Glomerular endothelial cell (primary cell): ENCODE measurements at regions not wholly inside any gene's neighbourhood (a gene's known extent, or its start where the extent isn't known, plus 50 kb on each side); places are given as distances from the start of the nearest gene placed in this dataset.

ENCODE experiments used
- DNase-seq: peaks from one replicate; pipeline ENCODE4 v3.0.0-alpha.2; 2011; ENCODE audit warnings: low read depth, low spot score; ENCODE audit errors: extremely low read depth

DNA sequence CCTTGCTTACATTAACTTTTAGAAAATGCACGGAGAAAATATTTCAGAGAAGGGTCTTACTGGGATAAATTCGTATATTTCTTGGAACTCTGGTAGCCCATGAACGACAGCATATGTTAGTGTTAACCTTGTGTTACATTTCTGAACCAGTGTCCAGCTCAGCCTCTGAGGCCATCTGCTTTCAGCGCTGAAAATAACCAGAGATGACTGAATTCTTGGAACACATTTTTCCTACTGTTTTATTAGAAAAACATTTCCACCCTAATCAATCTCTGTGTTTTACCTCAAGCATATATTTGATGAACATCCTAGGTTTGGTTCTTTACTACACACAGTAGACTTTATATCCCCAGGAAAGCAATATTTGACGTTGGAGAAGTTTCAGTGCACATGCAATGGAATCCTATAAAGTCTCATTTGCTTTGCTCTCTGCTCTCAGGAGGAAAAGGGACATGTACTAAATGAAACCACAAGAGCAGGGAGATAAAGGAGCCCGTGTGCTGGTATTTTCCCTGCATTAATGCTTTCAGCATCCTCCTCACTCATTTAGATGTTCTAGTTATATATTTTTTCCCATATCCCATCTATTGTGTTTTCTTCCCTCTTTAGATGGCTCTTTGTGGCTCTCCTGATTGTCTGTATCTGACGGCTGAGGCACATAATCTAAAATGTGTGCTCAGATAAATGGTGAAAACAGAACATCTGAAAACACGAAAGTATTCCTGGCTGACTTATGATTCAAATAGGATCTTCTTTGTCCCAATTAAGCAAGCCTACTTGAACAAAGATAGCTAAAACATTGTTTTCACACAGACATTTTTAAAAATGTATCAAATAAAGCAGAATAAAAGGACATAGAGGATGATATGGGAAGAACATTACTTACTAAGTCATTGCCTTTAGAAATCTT is 151.7 kb upstream of the KCNMB2 start:
- DNase-seq, result no peak

DNA sequence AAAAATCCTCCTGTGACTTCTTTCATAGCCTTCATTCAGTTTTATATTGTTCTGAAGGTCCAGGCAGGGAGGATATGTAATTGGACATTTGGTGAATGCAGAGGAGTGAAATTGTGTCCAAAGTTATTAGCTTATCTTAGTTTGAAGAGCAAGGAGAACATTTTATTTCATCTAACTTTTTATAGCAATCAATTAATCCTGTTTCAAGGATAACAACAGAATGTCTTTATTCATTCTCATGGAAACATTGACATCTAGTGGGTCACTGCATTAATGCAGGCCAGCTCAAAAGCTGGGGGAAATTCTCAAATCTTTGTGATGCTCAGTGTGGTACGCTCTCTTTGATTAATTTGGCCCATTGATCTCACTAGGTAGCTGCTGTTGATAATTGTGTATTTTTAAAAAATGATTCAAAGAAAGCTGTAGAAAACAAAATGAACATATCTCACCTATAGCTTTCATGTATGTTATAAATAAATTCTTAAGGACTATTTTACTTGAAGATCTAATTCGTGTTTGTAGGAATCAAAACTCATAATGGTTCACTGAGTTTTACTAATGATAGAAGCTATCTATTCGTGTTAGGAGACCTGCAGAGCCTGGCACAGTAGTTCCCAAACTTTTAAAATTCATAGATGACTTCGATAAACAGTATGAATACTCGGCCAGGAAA is 150.8 kb upstream of the KCNMB2 start:
- no peak for DNase-seq

DNA sequence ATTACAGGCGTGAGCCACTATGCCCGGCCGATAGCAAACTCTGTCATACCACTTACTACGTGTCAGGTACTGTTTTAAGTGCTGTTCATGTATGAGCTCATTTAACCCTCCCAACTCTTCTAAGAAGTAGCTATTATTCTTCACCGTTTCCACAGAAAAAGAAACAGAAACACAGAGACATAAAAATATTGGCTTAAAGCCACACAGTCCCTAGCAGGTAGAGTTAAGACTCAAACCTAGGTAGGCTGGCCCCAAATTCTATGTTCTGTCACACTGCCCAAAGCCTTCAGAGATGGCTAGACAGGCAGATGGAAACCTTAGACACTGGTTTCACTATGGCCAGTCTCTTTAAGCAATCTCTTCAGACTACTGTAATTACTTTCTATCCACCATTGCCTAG is 149.8 kb upstream of the KCNMB2 start:
- no peak for DNase-seq

DNA sequence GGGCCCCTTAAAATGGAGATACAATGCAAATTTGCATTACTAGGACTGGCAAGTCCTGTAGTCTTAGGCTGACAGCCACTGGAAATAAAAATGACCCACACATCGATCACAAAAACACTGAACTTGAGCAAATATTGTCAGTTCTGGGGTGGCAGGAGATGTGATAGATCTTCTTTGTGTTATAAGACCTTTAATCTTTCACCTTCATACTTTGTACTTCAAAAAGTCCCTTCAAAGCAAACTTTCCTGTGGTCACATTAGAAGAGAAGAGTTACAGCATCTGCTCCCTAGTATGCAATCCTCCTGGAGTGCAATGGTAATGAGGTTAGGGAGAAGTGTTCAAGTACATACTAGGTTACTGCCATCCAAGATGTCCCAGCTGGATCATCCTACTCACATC is 149.4 kb upstream of the KCNMB2 start:
- no peak for DNase-seq

DNA sequence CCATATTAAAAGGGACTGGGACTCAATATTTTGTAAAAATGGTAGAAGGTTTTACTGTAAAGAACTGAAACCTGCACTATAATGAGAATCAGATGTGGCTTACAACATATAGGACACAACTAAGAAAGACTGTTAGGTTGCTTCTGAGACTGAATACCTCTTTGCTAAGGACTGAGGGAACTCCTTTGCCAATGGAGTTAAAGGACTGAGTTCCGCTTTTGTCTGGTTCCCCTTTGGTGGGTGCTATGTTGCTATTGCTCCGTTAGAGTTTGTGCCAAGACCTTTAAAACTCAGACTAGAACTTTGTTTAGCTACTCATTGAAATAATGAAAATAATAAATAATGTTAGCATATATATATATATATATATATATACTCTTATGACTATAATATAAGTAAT is 147.8 kb upstream of the KCNMB2 start:
- DNase-seq, result no peak

DNA sequence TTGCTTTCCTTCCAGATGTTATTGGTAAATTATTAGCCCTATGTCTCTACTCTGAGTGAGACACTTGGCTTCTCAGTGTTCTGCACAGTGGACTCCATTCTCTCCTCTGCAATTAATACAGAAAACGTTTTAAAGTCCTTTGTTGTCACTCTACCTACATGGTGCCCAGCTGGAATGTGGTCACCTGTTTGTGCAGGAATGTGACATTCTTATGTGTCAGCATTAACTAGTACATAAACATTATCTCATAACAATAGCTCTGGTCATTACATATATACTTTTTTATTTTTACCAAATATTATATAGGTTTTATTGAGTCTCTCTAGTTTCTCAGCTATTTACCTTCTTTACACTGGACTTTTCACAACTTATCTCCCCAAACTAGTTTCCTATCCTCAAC is 147.0 kb upstream of the KCNMB2 start:
- no peak for DNase-seq

DNA sequence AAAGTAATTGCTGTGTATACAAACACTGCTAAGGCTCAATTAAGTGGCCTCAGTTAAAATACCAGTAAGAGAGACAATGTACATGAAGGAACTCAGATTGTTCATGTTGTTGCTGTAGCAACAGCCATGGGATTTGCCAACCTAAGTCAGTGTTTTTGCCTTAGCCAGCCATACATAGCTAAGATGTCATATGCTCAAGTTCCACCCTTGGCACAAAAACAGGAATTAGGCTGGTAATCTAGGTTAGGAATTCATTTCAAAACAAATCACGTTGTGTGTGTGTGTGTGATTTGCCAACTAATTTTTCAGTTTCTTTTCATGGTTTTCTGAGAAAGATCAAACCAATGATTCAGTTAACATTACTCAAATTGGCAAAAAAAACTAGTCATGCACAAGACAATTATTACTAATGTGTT is 143.7 kb upstream of the KCNMB2 start:
- no peak for DNase-seq

DNA sequence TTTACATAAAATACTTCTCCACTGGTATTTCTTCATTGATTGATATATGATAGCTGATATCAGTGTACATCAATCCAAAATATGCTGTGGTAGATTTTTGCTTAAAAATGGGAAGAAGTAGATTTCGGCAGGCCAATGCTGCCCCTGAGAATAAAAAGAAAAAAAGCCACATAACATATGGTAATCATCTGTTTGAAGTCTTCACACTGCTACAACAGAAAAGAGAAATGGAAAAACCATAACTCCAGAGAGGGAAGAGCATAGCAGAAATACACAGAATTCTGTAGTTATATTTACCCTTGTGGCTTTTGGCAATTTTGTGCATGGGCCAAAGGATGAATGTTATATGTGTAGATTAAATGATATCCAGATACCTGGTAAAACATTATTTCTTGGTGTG is 143.1 kb upstream of the KCNMB2 start:
- DNase-seq, result no peak

DNA sequence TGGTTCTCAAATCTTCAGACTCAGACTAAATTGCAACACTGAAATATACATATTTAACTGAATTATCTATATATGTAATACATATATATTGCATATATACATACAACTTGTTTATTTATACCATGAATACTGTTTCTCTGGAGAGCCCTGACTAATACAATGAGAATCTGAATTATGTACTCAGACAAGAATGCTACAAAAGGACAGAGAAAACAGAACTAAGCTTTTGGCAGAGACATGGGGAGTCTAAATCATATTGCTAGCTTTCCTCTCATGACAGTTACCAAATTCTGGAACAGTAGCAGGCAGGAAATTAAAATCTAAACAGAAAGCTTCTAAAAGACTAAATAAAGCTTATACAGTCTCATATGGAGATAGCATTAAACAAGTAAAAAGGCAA is 142.4 kb upstream of the KCNMB2 start:
- DNase-seq, result no peak

DNA sequence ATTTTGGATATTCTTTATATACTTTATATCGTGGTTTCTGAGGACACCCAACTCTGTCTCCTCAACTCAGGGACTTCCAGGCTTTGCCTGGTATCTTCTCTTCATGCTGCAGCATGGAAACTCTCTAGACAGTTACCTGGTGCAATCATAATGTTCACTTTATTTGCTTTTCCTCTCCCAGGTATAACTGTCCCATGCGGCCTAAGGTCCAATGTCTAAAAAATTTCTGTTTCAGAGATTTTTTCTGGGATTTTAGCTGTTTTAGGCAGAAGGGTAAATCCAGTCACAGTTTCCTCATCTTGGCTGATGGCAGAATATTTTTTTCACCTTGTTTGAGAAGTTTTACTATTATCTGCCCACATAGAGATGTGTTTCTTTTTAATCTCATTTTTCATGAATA is 139.9 kb upstream of the KCNMB2 start:
- DNase-seq, result no peak

DNA sequence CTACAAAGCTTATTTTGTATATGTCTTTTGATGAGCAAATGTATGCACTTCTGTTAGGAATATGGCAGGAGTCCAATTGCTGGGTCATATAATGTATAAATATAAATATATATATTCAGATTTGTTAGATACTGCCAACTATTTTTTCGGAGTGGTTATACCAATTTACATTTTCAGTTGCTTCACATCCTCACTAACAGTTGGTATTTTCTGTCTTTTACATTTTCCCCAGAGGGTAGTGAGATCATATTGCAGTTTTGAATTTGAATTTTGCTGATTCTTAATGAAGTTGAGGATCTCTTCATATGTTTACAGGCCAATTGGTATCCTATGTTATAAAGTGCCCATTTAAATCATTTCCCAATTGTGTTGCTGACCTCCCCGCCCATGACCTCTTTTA is 139.0 kb upstream of the KCNMB2 start:
- DNase-seq, result no peak

DNA sequence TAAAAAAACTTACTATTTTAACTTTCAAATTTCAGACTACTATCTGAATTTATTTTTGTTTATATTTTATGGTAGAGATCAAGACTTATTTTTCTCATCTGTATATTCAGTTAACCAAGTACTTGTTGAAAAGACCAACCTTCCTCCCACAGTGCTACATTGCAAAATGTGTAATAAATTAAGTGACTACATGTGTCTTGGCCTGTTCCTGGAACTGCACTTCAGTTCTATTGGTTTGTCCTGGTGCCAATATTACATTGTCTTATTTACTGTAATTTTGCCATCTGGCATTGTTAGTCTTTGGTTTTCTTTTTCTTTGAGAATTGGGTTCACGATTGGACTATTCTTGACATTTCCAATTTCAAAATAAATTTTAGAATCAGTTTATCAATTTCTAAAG is 138.4 kb upstream of the KCNMB2 start:
- DNase-seq, result no peak

DNA sequence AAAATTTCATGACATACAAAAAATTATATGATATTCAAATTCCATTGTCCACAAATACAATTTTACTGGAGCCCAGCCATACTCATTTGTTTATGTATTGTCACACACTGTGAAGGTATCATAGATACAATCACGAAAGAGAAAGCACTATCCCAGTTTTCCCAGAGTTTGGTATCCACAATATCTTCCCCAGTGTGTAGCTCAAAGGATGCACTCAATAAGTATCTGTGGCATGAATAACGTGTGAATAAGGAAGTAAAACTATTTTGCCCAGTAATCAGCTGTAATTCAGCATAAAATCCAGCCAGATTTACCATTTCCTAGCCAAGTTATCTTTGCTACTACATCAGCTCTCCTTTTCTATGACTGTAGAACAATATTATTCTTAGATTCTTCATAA is 131.3 kb upstream of the KCNMB2 start:
- no peak for DNase-seq

DNA sequence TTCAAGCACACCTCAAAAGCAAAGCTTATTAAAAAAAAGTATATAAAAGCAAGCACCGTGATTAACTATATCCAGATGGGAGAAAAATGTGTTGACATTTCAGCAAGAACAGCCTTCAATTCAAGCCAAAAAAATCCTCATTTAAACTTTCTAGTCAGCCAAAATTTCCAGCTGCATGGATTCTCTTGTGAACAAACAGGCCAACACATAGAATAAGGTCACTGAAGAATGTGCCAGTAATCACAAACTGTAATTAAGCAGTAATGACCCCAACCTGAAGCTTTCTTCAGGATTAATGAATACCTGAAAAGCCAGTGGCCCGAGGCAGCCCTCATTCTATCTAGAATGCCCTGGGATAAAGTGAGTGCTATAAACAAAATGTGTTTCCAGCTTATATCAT is 130.7 kb upstream of the KCNMB2 start:
- no peak for DNase-seq

DNA sequence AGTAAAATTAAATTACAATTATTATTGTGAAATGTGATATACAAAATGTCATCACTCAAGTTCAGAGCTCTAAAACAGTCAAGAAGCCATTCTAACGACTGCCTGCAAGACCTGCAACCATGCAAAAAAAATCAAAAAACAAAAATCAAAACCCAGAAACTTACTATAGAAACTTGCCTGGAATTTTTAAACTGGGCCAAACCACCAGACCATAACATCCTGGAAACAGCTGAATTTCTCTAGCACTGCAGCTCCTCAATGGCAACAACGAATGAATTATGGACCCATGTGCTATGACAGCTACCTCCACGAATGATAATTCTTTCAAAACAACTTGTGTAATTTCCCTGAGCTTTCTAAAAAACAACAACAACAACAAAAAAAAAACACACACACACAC is 130.0 kb upstream of the KCNMB2 start:
- no peak for DNase-seq

DNA sequence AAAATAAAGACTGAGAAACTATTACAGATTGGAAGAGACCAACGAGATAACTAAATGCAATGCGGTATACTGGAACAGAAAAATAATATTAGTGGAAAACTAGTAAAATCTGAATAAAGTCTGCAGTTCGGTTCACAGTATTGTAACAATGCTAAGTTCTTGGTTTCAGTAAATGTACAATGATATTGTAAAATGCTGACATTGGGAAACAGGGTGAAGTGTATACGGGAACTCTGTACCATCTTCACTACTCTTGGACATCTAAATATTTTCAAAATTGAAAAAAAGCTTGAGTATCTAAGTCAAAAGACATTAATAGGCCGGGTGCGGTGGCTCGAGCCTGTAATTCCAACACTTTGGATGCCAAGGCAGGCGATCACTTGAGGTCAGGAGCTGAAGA is 120.9 kb upstream of the KCNMB2 start:
- DNase-seq, result no peak

DNA sequence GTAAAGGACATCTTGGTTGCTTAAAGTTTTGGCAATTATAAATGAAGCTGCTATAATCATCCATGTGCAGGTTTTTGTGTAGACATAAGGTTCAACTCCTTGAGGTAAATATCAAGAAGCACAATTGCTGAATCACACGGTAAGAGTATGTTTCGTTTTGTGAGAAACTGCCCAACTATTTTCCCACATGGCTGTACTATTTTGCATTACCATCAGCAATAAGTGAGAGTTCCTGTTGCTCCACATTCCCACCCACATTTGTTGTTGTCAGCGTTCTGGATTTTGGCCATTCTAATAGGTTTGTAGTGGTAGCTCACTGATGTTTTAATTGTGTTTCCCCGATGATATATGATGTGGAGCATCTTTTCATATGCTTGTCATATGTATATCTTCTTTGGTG is 118.5 kb upstream of the KCNMB2 start:
- no peak for DNase-seq

DNA sequence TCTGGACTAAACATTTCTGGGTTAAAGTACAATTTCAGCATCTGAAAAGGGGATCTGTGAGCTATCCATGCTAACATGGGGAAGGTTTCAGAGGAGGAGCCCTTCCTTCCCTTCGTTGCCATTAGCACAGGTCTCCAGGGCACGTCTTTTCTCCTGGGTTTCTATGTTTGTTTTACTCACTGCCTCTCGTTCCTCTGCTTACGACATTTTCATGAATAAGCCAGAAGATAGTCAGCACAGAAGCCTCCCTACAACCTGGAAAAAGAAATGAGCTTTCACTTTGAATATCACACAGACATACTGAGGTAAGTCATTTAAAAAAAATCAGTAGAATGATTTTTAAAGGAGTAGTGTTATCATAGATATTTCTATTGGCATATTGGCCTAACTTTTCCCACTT is 117.2 kb upstream of the KCNMB2 start:
- no peak for DNase-seq

DNA sequence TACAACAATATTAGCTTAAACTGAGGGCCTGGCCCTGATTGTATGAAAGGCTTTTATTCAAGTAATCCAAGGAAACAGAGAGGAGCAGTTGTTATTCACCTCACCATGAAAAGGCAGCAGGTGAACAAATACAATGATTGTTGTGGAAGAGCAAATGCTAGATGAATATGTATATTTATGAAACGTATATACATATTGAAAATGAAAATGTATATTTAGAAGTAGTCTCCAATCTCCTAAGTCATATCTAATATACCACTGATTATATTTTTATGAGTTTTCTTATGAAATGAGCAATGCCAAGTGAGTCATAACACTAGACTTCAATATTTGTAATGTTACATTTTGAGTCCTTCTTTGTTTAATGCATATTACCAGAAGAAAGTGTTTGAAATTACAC is 116.2 kb upstream of the KCNMB2 start:
- DNase-seq, result no peak

DNA sequence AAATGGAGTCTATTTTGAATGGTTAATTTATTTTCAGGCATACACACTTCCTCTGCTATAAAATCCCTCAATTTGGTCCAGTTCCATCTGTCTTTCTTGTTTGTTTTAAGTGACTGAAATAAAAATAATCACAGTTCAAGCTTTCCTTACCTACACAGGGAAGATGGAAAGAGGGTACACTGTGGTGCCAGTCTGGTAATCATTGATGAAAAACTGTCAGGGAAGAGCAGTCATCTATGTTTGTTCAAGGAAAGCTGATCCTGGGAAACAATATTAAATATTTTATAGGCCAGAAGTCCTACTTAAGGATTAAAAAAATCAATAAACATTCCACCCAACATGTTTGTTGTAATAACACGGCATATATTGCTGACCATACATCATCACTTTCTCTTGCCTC is 115.2 kb upstream of the KCNMB2 start:
- no peak for DNase-seq

DNA sequence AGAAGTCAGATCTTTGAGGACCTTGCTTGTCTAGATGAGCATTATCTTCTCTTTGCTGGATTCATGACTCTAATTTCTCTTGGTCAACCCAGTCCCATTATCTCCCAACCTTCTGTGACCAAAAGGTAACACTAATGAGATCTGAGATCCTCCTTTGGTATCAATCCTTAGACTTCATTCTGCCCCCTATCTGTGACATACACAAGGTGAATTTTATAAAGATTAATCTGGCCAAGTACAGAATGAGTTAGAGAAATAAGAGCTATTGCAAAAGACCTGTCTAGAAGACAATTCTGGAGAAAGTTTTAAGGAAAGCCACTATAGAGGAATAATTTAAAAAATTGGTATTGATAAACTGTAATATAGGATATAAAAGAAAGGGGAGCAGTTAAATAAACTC is 113.8 kb upstream of the KCNMB2 start:
- no peak for DNase-seq

DNA sequence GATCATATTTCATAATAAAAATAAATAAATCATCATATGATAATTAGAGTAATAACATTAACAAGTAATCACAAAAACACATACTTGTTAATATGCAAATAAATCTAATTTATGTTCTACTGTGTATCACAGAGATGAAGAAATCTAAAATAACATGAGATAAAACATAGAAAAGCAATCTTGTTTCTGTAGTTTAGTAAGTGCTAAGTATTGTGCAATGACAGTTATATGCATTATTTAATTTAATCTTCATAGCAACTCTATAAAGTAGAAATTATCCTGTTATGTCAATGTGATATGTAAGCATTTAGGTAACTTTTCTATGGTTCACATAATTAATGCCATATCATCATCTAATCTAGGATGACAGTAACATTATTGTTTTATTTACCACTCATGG is 108.2 kb upstream of the KCNMB2 start:
- no peak for DNase-seq
